NCI-H82 treated with DMSO at 0.1 percent for 48 hours (cell line): ENCODE measurements at regions not wholly inside any gene's neighbourhood (a gene's known extent, or its start where the extent isn't known, plus 50 kb on each side); places are given as distances from the start of the nearest gene placed in this dataset.

ENCODE experiments used
- DNase-seq: peaks from one replicate; lab custom pipeline; 2025; ENCODE audit not compliant: unreplicated experiment; lab: John Stamatoyannopoulos, UW

DNA sequence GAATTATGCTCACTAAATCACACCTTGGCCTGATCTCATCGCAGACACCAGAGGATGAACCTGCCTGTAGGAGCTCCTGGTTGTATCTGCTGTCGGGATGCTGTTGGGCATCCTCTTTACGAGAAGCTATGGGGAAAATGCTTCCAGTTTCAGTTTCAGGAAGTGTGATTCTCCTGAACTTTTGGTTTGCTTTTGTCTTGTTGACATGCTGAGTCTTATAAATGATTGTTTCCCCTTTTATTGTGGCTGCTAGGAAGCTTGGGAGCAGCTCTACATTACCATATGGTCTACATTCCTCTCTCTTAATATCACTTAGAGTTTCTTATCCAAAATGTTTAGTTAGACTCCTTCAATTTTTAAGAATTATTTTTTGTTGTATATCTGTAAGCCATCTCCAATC, 227.5 kb downstream of the MTX2 start:
- no peak for DNase-seq

DNA sequence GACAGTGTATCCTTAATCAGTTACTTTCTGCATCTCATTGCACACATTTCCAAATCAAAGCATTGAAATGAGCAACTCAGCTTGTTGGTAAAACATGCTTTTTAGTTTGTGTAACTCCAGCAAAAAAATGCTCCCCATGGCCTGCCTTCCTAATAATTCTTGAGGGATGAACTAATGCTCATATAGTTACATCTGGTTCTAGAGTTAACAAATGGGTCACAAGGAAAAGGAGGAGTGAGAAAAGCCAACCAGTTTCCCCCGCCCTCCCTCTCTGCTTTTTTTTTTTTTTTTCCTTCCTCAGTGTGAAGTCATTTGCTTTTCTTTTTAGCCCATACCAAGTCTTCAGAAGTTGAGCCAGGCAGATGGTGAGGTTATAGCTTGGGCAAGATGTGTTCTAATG, 231.7 kb downstream of the MTX2 start:
- DNase-seq: no peak

DNA sequence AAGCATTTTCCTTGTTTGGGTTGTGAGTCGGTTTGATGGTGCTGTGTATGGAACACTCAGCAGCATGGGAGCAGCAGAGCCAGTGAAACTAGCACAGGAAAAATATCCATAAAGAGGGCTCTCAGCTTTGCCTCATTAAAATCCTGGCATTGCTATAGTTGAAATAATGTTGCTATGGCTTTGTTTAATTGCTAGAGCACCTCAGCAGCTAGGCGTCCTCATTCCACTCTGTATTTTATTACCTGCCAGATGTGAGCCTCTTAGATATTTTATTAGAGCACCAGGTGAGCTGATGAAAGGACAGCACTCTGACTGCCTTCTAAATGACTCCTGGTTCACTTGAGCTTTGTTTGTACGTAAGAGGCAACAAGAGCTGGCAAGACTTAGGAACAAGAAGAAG, 232.4 kb downstream of the MTX2 start:
- no peak for DNase-seq

DNA sequence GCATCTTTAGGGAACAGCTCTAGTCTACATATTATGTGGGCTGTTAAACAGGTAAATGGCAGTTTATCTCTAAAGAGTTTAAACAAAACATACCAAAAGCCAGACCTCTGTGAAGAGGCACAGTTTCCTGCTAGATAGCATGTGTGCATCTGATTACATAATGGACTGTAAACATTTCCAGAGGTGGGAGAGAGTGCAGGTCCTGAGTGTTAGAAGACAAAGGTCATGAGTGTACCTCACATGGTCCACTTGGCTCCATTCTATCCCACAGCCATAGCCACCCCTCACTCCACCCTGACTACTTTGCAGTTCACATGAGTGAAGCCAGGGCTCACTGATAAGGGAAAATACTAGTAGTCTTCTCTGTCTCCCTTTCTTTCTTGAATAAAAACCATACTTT, 233.4 kb downstream of the MTX2 start:
- no peak for DNase-seq

DNA sequence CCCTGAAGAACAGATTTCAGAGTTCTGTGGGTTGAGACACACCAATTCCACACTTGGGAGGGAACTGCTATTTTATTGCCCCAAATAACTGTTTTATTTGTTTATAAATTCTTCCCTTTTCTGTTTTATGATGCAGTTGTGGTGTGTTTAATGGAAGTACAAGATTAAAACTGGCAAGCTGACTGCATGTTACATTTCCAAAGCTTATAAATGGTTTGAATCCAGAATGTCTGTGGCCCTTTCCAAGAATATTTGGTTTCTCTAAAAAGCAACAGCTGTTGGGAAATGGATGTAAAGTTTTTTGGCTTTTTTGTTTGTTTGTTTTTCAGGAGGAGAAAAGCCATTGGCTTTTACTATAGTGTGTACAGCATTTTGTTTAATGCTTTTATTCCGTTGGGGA, 234.5 kb downstream of the MTX2 start:
- DNase-seq: no peak

DNA sequence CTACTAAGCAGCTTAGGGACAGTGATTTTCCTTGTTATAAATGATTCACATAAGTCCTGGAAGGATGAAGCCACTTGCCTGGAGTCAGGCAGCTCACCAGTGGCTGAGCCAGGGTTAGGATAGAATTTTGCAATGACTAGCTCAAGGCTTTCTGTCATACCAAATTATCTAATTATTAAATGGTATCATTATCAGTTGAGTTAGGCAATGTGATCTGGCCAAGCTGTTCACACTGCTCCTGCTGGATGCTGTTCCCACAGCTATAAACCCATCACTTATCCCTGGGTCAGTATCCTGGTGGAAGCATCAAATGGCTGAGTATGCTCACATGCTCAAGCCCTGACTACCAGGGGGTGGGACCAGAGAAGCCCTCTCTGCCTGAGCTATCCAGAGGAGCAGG, 235.2 kb downstream of the MTX2 start:
- DNase-seq: peak; percentile 25

DNA sequence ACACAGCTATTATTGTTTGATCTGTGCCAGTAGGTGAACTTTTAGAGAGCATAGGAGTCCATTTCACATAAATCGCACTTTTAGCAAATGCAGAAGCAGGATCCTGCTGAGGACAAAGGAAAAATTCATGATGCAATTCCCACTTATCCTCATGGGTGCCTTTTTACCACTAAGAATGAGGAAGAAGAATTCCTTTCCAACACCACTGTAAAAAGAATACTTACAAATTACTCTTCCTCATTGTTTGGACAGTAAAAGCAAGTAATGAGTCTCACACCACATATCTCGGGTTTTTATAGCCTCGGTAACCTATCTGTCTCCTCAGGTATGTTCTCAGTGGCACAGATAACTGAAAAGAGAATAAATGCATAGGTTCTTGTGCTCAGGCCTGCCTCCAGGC, 238.5 kb downstream of the MTX2 start:
- no peak for DNase-seq

DNA sequence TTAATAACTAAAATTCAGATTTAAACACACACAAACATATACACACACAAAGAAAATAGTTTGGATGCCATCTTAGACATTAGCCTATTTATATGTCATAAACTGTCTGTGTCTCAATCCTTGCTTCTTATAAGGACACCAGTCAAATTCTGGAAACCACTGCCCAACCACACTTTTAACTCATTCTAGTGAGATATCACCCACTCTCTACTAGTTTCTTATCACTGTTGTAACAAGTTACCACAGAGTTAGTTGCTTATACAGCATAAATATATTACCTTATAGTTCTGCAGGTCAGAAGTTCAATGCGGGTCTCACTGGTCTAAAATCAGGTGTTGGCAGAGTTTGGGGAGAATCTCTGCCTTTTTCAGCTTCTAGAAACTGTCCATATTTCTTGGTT, 239.1 kb downstream of the MTX2 start:
- no peak for DNase-seq

DNA sequence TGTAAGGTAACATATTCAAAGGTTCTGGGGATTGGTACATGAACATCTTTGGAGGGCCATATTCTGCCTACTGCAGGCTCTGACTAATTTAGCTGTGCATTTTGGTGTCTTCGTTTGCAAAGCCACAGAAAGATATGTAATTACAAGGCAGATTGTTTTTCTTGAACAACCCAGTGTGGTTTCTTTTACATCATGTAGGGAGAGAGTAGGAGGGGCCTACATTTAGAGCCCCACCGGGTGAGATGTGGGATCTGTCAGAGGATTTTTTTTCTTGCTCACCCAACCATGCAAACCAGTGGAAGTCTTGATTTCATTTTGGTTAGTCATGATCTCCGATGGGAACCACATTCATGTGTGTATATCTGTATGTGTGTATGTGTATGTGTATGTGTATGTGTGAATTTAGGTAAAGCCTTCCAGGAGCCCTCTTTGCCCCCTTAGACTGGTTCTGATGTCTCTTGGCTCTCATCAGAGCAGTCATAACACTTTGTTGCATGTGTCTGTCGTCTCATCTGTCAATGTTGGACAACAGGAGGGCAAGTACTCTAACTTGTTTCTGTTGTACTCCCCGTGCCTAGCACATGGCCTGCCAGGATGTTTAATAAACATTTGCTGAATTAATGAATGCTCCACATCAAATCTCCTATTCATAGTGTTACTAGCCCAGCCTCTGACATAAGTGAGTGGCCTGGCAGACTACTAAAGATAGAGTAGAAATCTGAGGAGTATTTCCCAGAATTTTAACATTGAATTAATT, 239.9 kb downstream of the MTX2 start:
- peak; percentile 94 for DNase-seq

DNA sequence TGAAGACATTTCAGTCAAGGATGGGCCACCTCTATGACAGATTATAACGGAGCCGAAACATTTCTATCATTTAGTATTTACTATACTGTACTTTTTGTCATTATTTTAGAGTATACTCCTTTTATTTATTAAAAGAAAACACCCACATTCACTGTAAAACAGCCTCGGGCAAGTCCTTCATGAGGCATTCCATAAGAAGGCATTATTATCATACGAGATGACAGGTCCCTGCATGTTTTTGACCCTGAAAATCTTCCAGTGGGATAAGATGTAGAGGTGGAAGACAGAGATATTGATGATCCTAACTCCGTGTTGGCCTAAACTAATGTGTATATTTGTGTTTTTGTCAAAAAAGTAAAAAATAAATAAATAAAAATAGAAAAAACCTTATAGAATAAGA, 245.0 kb downstream of the MTX2 start:
- DNase-seq: no peak

DNA sequence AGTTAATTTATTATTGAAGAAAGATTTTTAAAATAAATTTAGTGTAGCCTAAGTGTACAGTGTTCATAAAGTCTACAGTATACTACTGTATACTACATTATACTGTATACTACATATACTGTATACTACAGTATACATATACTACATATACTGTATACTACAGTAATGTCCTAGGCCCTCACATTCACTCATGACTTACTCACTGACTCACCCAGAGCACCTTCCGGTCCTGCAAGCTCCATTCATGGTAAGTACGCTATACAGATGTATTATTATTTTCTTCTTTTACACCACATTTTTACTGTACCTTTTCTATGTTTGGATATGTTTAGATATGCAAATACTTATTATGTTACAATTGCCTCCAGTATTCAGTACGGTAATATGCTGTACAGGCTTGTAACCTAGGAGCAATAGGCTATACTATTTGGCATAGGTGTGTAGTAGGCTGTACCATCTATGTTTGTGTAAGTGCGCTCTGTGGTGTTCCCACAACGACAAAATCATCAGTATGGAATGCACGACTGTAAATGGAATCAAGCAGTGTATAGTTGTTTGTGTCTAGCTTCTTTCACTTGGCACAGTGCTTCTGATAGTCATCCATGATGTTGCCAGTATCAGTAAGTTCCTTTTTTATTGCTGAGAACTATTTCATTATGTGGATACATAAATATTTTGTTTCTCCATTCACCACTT, 245.7 kb downstream of the MTX2 start:
- DNase-seq: no peak

DNA sequence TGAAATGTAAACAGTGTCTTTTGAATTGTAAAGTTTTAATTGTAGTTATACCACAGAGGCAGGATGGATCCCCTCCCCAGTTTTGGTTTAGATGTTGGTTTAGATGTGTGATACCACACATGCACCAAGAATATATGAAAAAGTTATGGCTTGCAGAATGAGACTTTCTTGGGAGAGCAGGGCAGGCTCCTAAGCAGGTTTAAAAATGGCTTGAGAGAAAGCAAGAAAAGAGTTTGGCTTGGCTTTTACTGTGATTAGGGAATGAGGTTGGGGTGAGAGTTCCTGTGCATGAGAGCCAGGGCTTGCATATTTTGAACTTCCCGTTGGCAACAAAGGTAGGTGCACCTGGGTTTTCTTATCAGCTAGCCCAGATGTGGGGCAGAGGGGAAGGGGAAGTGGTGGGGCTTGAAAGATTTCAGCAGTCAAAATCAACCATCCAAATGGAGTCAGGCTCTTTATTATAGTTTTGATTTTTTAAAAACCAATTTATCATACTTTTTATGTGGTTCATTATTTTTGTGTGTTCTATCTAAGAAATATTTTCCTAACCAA, 246.9 kb downstream of the MTX2 start:
- DNase-seq: no peak

DNA sequence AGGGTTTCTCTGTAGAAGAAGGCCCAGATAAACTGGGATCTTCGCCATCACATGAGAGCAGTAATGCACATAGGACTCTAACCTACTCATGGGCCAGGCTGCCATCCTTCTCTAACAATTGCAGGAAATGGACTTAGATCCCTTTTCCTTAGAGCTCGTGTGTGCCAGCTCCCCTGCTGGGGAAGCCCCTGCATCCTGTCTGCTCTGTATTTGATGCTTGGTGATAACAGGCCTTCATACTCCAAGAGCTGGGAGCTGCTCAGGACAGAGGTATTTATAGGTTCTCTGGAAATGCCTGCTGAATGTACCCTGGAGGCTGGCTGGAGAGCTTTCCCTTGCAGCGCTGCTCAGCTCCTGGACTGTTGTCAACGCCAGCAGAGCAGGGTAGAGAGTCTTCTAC, 249.6 kb downstream of the MTX2 start:
- DNase-seq: no peak

DNA sequence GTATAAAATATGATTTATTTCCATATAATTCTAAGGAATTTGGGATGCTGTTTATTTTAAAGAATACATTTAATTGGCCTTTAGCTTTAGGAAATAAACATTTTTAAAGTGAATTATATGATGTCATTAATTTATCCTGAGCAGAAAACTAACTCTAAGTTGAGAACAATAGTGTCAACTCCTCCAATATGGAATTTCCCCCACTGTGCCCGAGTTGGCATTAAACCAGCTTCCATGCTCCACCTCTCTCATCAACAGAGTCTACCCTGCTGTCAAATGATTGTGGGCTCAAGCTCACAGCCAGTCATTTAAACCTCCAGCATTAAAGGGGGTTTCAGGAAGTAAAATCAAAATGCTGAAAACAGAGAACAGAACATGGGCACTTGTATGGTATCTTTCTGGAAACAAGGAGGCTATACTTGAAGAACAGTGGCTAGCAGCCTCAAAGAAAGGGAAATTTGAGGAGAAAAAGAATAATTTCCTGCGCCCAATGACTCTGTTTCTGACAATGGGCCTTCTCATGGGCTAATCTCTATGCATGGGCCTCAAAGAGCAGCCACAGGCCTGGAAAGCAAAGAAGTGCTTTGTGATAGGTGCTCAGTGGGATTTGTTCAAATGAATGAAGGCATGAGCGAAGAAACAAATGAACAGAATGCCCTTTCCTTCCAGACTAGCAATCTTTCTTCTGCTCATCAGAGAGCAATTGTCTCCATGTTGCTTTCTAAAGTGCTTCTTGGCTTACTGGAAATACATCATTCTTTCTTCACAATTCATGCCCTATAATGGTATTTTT, 252.8 kb downstream of the MTX2 start:
- DNase-seq: no peak

DNA sequence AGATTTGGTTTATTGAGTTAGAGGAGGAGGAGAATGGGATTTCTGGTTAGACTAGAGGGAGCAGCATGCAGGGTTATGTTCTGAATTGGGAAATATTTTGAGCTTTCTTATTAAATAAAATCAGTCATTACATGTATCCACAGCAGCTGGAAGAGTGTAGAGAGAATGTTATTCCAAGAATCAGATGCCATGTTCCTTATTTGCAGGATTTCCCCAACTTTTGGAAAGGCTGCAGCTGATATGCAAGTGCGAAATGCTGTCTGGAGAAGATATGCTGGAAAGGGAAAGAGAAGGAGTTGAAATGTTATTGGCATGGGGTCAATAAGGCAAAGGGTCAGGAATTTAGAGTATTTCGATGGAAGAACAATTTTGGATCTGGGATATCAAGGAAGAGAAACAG, 255.8 kb downstream of the MTX2 start:
- DNase-seq: no peak

DNA sequence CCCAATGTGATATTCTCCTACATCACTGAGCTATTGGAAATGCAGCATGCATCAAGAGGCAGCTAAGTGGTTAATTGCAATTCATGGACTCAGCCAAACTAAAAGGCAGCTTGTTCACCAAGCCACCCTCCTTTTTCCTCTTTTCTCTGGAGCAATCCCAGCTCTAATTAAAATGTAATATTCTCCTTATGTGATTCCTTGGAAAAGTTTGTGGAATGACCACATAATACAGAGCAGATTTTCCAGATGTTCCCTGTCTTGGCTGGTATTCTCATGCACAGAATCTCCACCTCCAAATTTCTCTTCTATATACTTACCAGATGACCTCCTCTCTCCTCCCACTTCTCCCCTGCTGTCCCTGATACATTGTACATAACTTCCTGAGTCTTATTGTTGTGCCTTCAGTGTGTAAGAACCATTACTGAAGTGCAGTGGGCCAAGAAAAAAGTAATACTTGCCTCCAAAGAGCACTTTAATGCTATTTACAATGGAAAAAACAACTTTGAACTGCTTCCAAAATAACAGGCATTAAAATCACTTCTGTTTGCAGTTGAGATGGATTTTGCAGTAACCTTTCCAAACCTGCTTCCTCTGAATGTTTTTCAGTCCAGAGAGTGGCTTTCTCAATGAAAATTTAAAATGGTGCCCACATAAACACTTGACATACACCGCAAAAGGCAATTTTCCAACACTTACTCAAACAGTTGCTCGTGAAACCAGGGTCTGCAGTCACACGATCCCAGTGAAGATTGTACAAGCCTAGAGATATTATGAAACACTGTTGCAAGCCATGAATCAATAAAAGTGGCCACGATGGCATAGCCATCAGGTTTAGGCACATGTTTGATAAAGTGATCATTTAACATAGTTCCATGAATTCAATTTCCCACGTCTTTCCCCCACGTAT, 258.0 kb downstream of the MTX2 start:
- no peak for DNase-seq

DNA sequence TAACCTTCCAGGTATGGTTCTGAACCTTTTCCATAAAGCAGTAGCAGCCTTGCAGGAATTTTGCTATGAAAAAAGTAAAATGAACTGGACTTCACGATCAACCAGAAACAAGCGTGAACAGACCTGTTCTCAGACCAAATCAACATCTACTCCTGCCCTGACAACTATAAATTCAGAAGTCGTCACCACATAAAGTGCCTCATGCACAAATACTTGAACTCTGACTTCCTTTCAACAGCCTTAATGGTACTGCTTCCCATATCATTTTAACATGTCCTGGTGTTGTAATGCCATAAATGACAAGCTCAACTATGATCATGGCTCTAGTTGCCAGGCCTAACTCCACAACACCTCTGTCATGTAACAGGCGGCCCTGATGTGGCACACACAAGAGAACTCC, 262.4 kb downstream of the MTX2 start:
- no peak for DNase-seq

DNA sequence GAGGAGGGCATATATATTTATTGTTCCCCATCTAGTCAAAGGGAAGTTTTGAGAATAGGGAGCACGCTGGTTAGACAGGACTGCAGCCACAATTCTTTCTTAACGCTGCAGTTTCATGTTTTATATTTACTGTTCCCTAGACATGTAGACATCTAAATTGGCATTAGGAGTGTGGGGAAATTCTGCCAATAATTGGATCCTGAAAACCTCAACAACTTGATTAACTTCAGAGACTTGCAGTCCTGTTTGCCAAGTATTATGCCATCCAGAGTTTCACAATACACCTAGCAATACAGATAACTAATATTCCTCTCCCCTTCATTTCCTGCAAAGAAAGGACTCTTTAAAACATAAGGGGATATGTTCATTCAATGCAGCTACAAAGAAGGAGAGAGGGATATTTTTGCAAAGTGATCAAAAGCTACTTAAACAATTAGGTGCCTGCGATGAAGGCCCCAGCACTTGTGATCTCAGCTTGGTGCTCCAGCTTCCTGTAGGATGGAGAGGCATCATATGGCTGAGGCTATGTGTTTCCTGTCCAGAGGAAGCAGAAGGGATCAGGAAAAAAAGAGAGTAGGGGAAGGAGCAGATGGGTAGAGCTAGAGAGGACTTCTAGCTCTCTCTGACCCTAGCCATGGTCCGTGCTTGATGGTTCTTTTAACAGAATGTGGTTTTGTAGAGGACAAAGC, 264.4 kb downstream of the MTX2 start:
- DNase-seq: no peak

DNA sequence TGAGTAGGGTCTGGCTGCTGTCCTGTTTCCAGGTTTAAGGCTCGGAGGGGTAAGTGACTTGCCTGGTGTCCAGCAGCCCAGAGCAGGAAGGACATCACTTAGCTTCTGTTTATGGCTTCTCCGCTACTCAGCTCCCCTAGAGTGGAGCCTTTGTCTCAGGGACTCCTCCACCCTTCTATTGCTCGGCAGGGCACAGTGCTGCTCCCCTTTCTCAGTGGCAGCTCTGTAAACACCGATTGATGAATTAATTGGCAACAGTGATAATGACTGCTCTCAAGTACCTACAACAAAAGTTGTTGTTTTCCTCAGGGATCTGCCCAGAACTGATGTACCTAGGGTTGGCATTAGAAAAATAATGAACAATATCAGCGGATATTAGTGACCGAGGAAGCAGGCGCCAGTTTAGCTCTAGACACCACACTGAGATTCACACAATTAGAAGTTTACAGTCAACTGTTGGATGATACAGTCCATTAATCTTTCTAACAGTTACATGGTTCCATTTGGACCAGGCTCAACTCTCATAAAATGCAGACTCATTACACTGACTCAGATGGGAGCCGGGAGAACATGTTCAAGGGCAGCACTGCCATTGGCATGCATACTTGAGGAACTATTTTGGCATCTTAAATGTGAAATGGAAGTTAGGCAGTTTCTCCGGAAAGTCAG, 265.7 kb downstream of the MTX2 start:
- no peak for DNase-seq
